GM19239 (cell line): ENCODE measurements at regions not wholly inside any gene's neighbourhood (a gene's known extent, or its start where the extent isn't known, plus 50 kb on each side); places are given as distances from the start of the nearest gene placed in this dataset.
"Not testable (repeated sequence)": the region's sequence is repeated elsewhere in the genome, so short reads cannot be mapped to it uniquely, and the experiment has no call there.

Source experiments
- DNase-seq: peaks from one replicate; pipeline ENCODE4 v3.0.0; 2011; ENCODE audit warnings: low spot score; ENCODE audit not compliant: insufficient read length
- FAIRE-seq: peaks from 2 replicates; lab custom pipeline; 2011; peaks lifted over from hg19 to GRCh38; lab: Jason Lieb, UNC

GRCh38 chr4:107562316-107562715 is 157.7 kb downstream of the PAPSS1 start:
- no peak for FAIRE-seq
- no peak for DNase-seq

- FAIRE-seq (no peak), DNase-seq (no peak)
Observed at GRCh38 chr4:107561481-107561880, 158.6 kb downstream of the PAPSS1 start.

- DNase-seq (no peak), FAIRE-seq (no peak)
Observed at GRCh38 chr4:107559653-107560052, 160.4 kb downstream of the PAPSS1 start.

- FAIRE-seq (no peak), DNase-seq (no peak)
Observed at GRCh38 chr4:107552306-107552705, 167.7 kb downstream of the PAPSS1 start.

GRCh38 chr4:107548211-107548905 is 171.7 kb downstream of the PAPSS1 start:
- no peak for FAIRE-seq
- DNase-seq, result no peak

GRCh38 chr4:107546638-107547037 is 173.4 kb downstream of the PAPSS1 start:
- FAIRE-seq, result no peak
- DNase-seq, result no peak

GRCh38 chr4:107541511-107541910 is 178.5 kb downstream of the PAPSS1 start:
- FAIRE-seq, result no peak

GRCh38 chr4:107531927-107532326 is 188.1 kb downstream of the PAPSS1 start:
- DNase-seq (no peak), FAIRE-seq (no peak)

More at GRCh38 chr4:107541511-107541910, 178.5 kb downstream of the PAPSS1 start:
- no peak for DNase-seq

- no peak for FAIRE-seq
- DNase-seq, result no peak
Observed at GRCh38 chr4:107520368-107520767, 199.7 kb downstream of the PAPSS1 start.

- FAIRE-seq, result no peak
- no peak for DNase-seq
Observed at GRCh38 chr4:107519053-107519452, 201.0 kb downstream of the PAPSS1 start.

GRCh38 chr4:107518076-107518475 is 202.0 kb downstream of the PAPSS1 start:
- FAIRE-seq (no peak), DNase-seq (no peak)

- FAIRE-seq (no peak), DNase-seq (no peak)
Observed at GRCh38 chr4:107512549-107512948, 207.5 kb downstream of the PAPSS1 start.

- DNase-seq (no peak), FAIRE-seq (no peak)
Observed at GRCh38 chr4:107509615-107510014, 210.4 kb downstream of the PAPSS1 start.

- no peak for DNase-seq
- no peak for FAIRE-seq
Observed at GRCh38 chr4:107500551-107500950, 219.5 kb downstream of the PAPSS1 start.

GRCh38 chr4:107497054-107497453 is 223.0 kb downstream of the PAPSS1 start:
- DNase-seq (no peak), FAIRE-seq (no peak)

GRCh38 chr4:107492566-107492965 is 227.5 kb downstream of the PAPSS1 start:
- no peak for DNase-seq
- FAIRE-seq, result no peak

- DNase-seq (no peak), FAIRE-seq (no peak)
Observed at GRCh38 chr4:107490116-107490515, 229.9 kb downstream of the PAPSS1 start.

- DNase-seq, FAIRE-seq: not testable (repeated sequence)
Observed at GRCh38 chr4:107483621-107484020, 236.4 kb downstream of the PAPSS1 start.

- DNase-seq, result no peak
- no peak for FAIRE-seq
Observed at GRCh38 chr4:107482546-107482945, 237.5 kb downstream of the PAPSS1 start.

GRCh38 chr4:107478327-107478980 is 241.6 kb downstream of the PAPSS1 start:
- no peak for FAIRE-seq
- no peak for DNase-seq

- no peak for FAIRE-seq
Observed at GRCh38 chr4:107473126-107473525, 246.9 kb downstream of the PAPSS1 start.

More at GRCh38 chr4:107473126-107473525, 246.9 kb downstream of the PAPSS1 start:
- no peak for DNase-seq
